ENCODE measurements at regions not wholly inside any gene's neighbourhood (a gene's known extent, or its start where the extent isn't known, plus 50 kb on each side); places are given as distances from the start of the nearest gene placed in this dataset.
A peak's percentile ranks its signal among the peaks of the same experiment; 100 is the strongest.

GRCh38 chr7:1384113-1384415 lies 75.2 kb downstream of the MICALL2 start:
- H3K4me3 ChIP-seq (ENCODE audit: low read depth in 2 of 2, low read length in 1 of 2): no peak overlapping the region
- no peaks in the 10 kb centered on the region for H3K9me3 ChIP-seq
- no peaks in the 10 kb centered on the region for H3K9me2 ChIP-seq
- peaks cover 6% of the 10 kb centered on the region for H3F3A ChIP-seq (replicated peaks; ENCODE audit: insufficient read depth)
- DNase-seq: peak; percentile 33
- no peak overlapping the region for H3K9ac ChIP-seq
- 41% methylated on average over 21 of the region's 21 CpGs for WGBS (ENCODE audit: low lambda C conversion rate)
- ChIA-PET POLR2A (no interaction called here), CTCF (no interaction called here)
- peaks cover 3% of the 10 kb centered on the region; the same call in 1 of the 2 replicates for H4K20me1 ChIP-seq (ENCODE audit: insufficient read depth)
- H3K27ac ChIP-seq (ENCODE audit: low read depth in 2 of 2, low read length in 1 of 2): no peak overlapping the region
- peaks cover 94% of the 10 kb centered on the region for H3K27me3 ChIP-seq (ENCODE audit: insufficient read depth)
- no peaks in the 10 kb centered on the region; a peak in 1 of 4 replicates for H3K4me1 ChIP-seq (ENCODE audit: control insufficient read depth in 1 of 2, insufficient read depth in 2 of 2, low read depth in 1 of 2, low read length in 1 of 2)
- H2AFZ ChIP-seq (ENCODE audit: low read depth): no peak overlapping the region
- no peak overlapping the region for H3K4me2 ChIP-seq
- H3K36me3 ChIP-seq (replicated peaks in 1 of 2; ENCODE audit: control insufficient read depth in 1 of 2, insufficient read depth in 2 of 2, low read length in 1 of 2): no peaks in the 10 kb centered on the region
- TF ChIP-seq TEAD4 (IDR thresholded peaks at IDR 0.05; ENCODE audit: borderline replicate concordance, insufficient read depth): no peak
- TF ChIP-seq, protein P1, sequence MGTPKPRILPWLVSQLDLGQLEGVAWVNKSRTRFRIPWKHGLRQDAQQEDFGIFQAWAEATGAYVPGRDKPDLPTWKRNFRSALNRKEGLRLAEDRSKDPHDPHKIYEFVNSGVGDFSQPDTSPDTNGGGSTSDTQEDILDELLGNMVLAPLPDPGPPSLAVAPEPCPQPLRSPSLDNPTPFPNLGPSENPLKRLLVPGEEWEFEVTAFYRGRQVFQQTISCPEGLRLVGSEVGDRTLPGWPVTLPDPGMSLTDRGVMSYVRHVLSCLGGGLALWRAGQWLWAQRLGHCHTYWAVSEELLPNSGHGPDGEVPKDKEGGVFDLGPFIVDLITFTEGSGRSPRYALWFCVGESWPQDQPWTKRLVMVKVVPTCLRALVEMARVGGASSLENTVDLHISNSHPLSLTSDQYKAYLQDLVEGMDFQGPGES (IDR thresholded peaks at IDR 0.05; ENCODE audit: low read depth, low read length): no peak
- TF ChIP-seq MEF2A (IDR thresholded peaks at IDR 0.05; ENCODE audit: borderline replicate concordance, low read depth): no peak
- TF ChIP-seq, protein P2, sequence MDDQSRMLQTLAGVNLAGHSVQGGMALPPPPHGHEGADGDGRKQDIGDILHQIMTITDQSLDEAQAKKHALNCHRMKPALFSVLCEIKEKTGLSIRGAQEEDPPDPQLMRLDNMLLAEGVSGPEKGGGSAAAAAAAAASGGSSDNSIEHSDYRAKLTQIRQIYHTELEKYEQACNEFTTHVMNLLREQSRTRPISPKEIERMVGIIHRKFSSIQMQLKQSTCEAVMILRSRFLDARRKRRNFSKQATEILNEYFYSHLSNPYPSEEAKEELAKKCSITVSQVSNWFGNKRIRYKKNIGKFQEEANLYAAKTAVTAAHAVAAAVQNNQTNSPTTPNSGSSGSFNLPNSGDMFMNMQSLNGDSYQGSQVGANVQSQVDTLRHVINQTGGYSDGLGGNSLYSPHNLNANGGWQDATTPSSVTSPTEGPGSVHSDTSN (IDR thresholded peaks at IDR 0.05): no peak
- no peak for TF ChIP-seq YY1 (IDR thresholded peaks at IDR 0.05; ENCODE audit: low read depth)
- TF ChIP-seq RFX5 (IDR thresholded peaks at IDR 0.05; ENCODE audit: low read length): no peak
- TF ChIP-seq, protein P3, sequence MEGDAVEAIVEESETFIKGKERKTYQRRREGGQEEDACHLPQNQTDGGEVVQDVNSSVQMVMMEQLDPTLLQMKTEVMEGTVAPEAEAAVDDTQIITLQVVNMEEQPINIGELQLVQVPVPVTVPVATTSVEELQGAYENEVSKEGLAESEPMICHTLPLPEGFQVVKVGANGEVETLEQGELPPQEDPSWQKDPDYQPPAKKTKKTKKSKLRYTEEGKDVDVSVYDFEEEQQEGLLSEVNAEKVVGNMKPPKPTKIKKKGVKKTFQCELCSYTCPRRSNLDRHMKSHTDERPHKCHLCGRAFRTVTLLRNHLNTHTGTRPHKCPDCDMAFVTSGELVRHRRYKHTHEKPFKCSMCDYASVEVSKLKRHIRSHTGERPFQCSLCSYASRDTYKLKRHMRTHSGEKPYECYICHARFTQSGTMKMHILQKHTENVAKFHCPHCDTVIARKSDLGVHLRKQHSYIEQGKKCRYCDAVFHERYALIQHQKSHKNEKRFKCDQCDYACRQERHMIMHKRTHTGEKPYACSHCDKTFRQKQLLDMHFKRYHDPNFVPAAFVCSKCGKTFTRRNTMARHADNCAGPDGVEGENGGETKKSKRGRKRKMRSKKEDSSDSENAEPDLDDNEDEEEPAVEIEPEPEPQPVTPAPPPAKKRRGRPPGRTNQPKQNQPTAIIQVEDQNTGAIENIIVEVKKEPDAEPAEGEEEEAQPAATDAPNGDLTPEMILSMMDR (IDR thresholded peaks at IDR 0.05): no peak
- no peak for TF ChIP-seq GABPA (IDR thresholded peaks at IDR 0.05; ENCODE audit: low read depth)
- no peak for TF ChIP-seq EZH2phosphoT487 (IDR thresholded peaks at IDR 0.05; ENCODE audit: borderline replicate concordance, low read depth)
- TF ChIP-seq NRF1 (IDR thresholded peaks at IDR 0.05; ENCODE audit: low read depth, low read length): no peak
- TF ChIP-seq POLR2AphosphoS5 (IDR thresholded peaks at IDR 0.05; ENCODE audit: low read depth, low read length): no peak
- H3K79me2 ChIP-seq (ENCODE audit: insufficient read depth): no peaks in the 10 kb centered on the region
